Psoas muscle (tissue), 7 donors: ENCODE measurements at regions not wholly inside any gene's neighbourhood (a gene's known extent, or its start where the extent isn't known, plus 50 kb on each side); places are given as distances from the start of the nearest gene placed in this dataset.

Experiments
- ATAC-seq, 4 donors: fragments of 200-7000 bp; cut with Tn5 transposase; one replicate each; pipeline ENCODE4 v1.9.1; 2020; ENCODE audit warnings: moderate library complexity in 3 of 4, mild to moderate bottlenecking in 2 of 4
- DNase-seq, 2 donors: peaks; one replicate each; pipeline ENCODE4 v3.0.0-alpha.2; 2020
- H3K27ac ChIP-seq: fragments of 200-600 bp; one replicate; pipeline ENCODE4 v1.8.0; 2022
- H3K27me3 ChIP-seq, 3 donors: fragments of 200-600 bp in 1 of 3; one replicate each; pipeline versions ENCODE4 v1.6.1 to v1.8.0; 2013 to 2022; ENCODE audit warnings: low read length in 2 of 3, mild to moderate bottlenecking in 2 of 3, moderate library complexity in 1 of 3; ENCODE audit not compliant: insufficient read depth in 3 of 3
- H3K36me3 ChIP-seq, 2 donors: fragments of 200-600 bp in 1 of 2; one replicate each; pipeline versions ENCODE4 v1.6.1 to v1.8.0; 2013 to 2022; ENCODE audit warnings: low read depth in 1 of 2, mild to moderate bottlenecking in 1 of 2, moderate library complexity in 1 of 2; ENCODE audit not compliant: insufficient read depth in 1 of 2
- H3K4me1 ChIP-seq: fragments of 200-600 bp; one replicate; pipeline ENCODE4 v1.8.0; 2022
- H3K4me3 ChIP-seq: fragments of 200-600 bp; one replicate; pipeline ENCODE4 v1.8.0; 2022; ENCODE audit warnings: mild to moderate bottlenecking
- H3K9me3 ChIP-seq: fragments of 200-600 bp; one replicate; pipeline ENCODE4 v1.8.0; 2022
- WGBS, 3 donors: extraction: QIAGEN DNeasy Blood & Tissue Kit; methylation state at CpG; one replicate each; pipeline versions ENCODE4 v1.1.6 to v1.1.7; 2013; 5-methylcytosine and 5-hydroxymethylcytosine counted together
- intact Hi-C, 2 donors: fragments of 100-400 bp; cut with DNase I; formaldehyde crosslinking; loops; one replicate each; pipeline versions ENCODE4 v1.11.0 to v1.14.2; 2022
- TF ChIP-seq, protein P1 (sequence below): fragments of 200-600 bp; IDR thresholded peaks from one replicate; pipeline ENCODE4 v1.8.0; 2022; ENCODE audit warnings: antibody characterized with exemption
- donor health status: healthy with polysubstance abuse.
- donor health status: DM: no; HTN: no; CAD: no; lungs with moderate emphysema.
- donor health status: Bipolar disorder and iron deficiency.
- donor health status: healthy.
- donor health status: DM: yes; HTN: yes; CAD: no.
- donor health status: DM: no; HTN: no; CAD: no.
- donor health status: DM: yes; HTN: yes; CAD: no.

DNA sequence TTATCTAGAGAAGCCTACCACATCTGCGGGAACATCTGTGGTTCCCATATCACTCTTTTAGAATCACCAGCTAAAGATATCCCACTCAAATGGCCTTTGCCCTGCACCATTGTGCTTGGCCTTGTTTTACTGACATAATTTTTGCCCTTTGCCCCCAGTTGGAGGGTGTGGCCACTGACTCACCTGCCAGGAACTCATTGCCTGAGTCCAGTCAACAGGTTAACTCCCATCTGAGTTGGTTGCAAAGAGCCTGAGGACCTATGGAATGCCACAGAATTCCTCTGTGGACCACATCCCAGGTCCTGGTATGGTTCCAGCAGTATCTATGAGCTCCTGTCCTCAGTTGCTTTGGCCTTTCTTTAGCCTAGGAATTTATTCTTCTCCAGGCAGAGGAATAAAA is 55.7 kb upstream of the PTGR2 start:
- Histone ChIP-seq H3K36me3 (no peaks in the 10 kb centered on the region), H3K4me3 (no peak overlapping the region), H3K4me1 (peaks cover 19% of the 10 kb centered on the region), H3K27me3 (no peaks in the 10 kb centered on the region), H3K27ac (no peak overlapping the region), H3K9me3 (no peaks in the 10 kb centered on the region)
- WGBS, 3 donors = 85 to 100% (median 100%) methylated on average over 1 of the region's 1 CpG
- no peak for ATAC-seq
- intact Hi-C loops = no loop called here
- DNase-seq = no peak
- TF ChIP-seq, protein P1, sequence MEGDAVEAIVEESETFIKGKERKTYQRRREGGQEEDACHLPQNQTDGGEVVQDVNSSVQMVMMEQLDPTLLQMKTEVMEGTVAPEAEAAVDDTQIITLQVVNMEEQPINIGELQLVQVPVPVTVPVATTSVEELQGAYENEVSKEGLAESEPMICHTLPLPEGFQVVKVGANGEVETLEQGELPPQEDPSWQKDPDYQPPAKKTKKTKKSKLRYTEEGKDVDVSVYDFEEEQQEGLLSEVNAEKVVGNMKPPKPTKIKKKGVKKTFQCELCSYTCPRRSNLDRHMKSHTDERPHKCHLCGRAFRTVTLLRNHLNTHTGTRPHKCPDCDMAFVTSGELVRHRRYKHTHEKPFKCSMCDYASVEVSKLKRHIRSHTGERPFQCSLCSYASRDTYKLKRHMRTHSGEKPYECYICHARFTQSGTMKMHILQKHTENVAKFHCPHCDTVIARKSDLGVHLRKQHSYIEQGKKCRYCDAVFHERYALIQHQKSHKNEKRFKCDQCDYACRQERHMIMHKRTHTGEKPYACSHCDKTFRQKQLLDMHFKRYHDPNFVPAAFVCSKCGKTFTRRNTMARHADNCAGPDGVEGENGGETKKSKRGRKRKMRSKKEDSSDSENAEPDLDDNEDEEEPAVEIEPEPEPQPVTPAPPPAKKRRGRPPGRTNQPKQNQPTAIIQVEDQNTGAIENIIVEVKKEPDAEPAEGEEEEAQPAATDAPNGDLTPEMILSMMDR = no peak

DNA sequence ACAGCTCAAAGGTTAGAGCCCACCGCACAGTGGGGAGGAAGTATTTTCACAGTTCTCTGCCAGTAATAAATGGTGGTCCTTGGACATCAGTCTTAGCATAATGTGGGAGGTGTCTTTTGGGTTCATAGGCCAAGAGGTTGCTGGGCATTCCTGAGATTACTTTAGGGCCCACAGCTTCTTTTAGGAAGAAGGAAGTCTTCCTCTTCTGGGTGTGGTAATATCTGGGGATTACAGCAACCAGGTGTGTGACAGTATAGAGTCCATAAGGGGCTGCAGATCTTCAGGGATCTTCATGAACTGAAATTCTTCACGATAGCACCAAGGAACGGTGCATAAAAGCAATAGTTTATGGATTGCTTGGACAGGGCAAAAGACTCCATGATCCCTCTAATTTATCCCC is 56.2 kb upstream of the PTGR2 start:
- intact Hi-C loops = no loop called here
- Histone ChIP-seq H3K4me3 (no peak overlapping the region), H3K36me3 (no peaks in the 10 kb centered on the region), H3K4me1 (peaks cover 21% of the 10 kb centered on the region), H3K27ac (peak overlapping the region; percentile 57), H3K9me3 (no peaks in the 10 kb centered on the region), H3K27me3 (no peaks in the 10 kb centered on the region)
- TF ChIP-seq, protein P1 = no peak
- DNase-seq (no peak), ATAC-seq (no peak)
- WGBS, 3 donors = 83 to 88% (median 87%) methylated on average over 3 of the region's 3 CpGs

DNA sequence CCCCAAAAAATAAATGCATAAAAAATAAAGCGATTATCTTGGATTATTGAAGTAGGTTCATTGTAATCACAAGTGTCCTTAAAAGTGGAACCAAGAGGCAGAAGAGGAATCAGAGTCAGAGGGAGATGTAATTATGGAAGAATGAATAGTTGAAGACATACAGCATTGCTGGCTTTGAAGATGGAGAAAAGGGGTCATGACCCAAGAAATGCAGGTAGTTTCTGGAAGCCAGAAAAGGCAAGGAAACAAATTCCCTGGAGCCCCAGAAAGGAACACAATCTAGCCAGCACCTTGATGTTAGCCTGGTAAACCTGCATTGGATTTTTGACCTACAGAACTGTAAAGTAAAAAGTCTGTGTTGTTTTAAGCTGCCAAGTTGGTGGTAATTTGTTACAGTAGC is 57.5 kb upstream of the PTGR2 start:
- no peak for DNase-seq
- no peaks in the 10 kb centered on the region for H3K27me3 ChIP-seq
- intact Hi-C loops = no loop called here
- H3K36me3 ChIP-seq = no peaks in the 10 kb centered on the region
- 61 to 78% (median 67%) methylated on average over 1 of the region's 1 CpG for WGBS, 3 donors
- H3K27ac ChIP-seq = peak overlapping the region; percentile 38
- no peaks in the 10 kb centered on the region for H3K9me3 ChIP-seq
- ATAC-seq = no peak
- TF ChIP-seq, protein P1 = no peak
- H3K4me3 ChIP-seq = no peak overlapping the region
- H3K4me1 ChIP-seq = peaks cover 31% of the 10 kb centered on the region

DNA sequence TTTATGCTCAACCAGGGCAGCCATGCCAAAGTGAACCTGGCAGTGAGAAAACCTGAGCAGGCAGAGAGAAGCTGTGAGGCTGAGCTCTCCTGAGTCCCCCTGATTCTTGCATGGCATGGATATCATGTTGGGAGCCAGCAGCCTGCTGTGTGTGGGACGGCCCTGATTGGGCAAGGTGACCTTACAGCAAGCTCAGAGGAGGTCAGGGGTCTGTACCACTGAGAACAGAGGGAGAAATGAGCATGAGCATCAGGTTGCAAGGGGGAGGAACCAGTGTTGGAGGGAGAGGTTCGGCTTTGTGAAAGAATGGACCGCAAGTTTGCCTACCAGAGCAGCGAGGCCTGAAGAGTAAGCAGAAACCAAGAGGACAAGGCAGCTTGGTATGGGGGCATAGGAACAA is 59.1 kb upstream of the PTGR2 start:
- Histone ChIP-seq H3K4me3 (no peak overlapping the region), H3K27ac (no peak overlapping the region), H3K9me3 (no peaks in the 10 kb centered on the region), H3K4me1 (peaks cover 42% of the 10 kb centered on the region), H3K27me3 (no peaks in the 10 kb centered on the region), H3K36me3 (no peaks in the 10 kb centered on the region)
- intact Hi-C loops = no loop called here
- ATAC-seq (no peak), DNase-seq (no peak)
- 83 to 87% (median 84%) methylated on average over 4 of the region's 4 CpGs for WGBS, 3 donors
- TF ChIP-seq, protein P1 = no peak

DNA sequence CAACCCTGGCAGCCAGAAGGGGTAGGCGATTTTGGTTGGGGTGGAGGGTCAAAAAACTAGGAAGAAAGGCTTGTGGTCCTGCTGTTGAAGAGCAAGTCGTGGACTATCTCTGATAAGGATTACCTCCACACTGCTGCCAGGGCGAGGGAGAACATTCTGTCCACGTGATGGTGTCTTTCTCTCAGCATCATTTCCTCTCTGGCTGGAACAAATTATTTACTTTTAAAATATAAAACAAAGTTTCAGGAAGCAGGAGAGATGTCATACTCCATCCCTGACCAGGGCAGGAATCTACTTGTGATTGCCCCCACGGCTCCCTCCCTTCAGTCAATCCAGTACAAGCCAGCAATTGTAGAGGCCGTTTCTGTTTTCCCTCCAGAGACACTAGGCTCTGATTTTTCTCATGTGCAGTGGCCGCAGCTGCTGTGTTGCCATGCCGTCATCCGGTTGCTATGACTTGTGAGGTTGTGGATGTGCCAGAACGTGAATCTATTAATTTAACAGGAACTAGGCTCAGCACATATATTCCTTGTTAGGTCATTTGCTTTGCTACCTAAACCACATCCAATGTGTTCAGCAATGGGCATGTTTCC is 61.5 kb upstream of the PTGR2 start:
- H3K9me3 ChIP-seq = no peaks in the 10 kb centered on the region
- H3K27ac ChIP-seq = peak overlapping the region; percentile 98
- DNase-seq (peak; percentile 64 to 78), ATAC-seq (no peak)
- intact Hi-C loops = loop anchor here in 1 of 2 donors (5.0 kb wide), 2 partner anchors 32 to 97 kb away; partner anchors contain the start of gene ZNF410
- no peaks in the 10 kb centered on the region for H3K36me3 ChIP-seq
- H3K27me3 ChIP-seq = no peaks in the 10 kb centered on the region
- peaks cover 45% of the 10 kb centered on the region for H3K4me1 ChIP-seq
- H3K4me3 ChIP-seq = no peak overlapping the region
- 39 to 54% (median 43%) methylated on average over 10 of the region's 10 CpGs for WGBS, 3 donors
- TF ChIP-seq, protein P1 = no peak
